IgD-negative memory B cell (primary cell): ENCODE measurements at regions not wholly inside any gene's neighbourhood (a gene's known extent, or its start where the extent isn't known, plus 50 kb on each side); places are given as distances from the start of the nearest gene placed in this dataset.
"Not testable (repeated sequence)": the region's sequence is repeated elsewhere in the genome, so short reads cannot be mapped to it uniquely, and the experiment has no call there.

Source experiments
- H3K27ac Mint-ChIP-seq, 3 donors: one replicate each; pipeline ENCODE4 v1.8.0; 2020 to 2022; ENCODE audit warnings: mild to moderate bottlenecking in 3 of 3, mixed read lengths in 3 of 3, moderate library complexity in 1 of 3
- H3K27me3 Mint-ChIP-seq: one replicate; pipeline ENCODE4 v1.8.0; 2021; ENCODE audit warnings: mixed read lengths
- H3K36me3 Mint-ChIP-seq: one replicate; pipeline ENCODE4 v1.8.0; 2020; ENCODE audit warnings: mild to moderate bottlenecking, mixed read lengths
- H3K4me1 Mint-ChIP-seq, 3 donors: one replicate each; pipeline ENCODE4 v1.8.0; 2020 to 2022; ENCODE audit warnings: mixed read lengths in 3 of 3, mild to moderate bottlenecking in 1 of 3
- H3K4me3 Mint-ChIP-seq, 4 donors: one replicate each; pipeline ENCODE4 v1.8.0; 2020 to 2022; ENCODE audit warnings: mild to moderate bottlenecking in 4 of 4, mixed read lengths in 4 of 4, moderate library complexity in 3 of 4
- H3K9me3 Mint-ChIP-seq, 3 donors: one replicate each; pipeline ENCODE4 v1.8.0; 2020 to 2021; ENCODE audit warnings: mixed read lengths in 3 of 3, mild to moderate bottlenecking in 1 of 3

DNA sequence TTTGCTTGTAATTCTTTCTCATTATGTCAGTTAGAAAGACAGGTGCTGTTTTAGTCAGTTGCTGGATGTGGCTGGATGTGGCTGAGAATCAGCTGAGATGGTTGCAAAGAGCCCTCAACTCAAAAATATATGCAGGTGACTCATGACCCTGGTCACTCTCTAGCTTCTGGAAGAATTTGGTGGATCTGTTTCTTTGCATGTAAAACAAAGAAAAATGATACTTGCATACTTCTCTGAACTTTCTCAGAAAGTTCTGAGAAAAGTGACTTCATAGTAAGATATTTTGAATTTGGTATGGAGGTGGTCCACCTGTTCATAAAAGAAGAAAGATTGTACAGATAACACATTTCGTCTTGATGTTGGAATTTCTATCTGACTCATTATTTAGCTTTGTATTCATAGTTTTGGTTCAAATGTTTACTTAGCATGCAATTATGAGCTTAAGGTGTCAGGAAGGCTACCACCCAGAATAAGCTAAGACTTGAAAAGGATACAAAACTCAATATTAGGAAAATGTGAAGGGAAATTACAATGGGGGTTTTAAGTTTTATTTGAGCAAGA is 163.2 kb upstream of the OLIG3 start:
- Mint-ChIP-seq H3K9me3 (peaks cover 0 to 20% (median 6%) of the 10 kb centered on the region in 3 donors), H3K27ac (no peak overlapping the region), H3K4me3 (no peak overlapping the region), H3K27me3 (peaks cover 2% of the 10 kb centered on the region), H3K36me3 (peaks cover 1% of the 10 kb centered on the region), H3K4me1 (no peaks in the 10 kb centered on the region)

GRCh38 chr6:137658287-137658686 is 164.1 kb upstream of the OLIG3 start:
- peaks cover 0 to 17% (median 6%) of the 10 kb centered on the region in 3 donors for H3K9me3 Mint-ChIP-seq
- no peak overlapping the region for H3K27ac Mint-ChIP-seq
- peaks cover 2% of the 10 kb centered on the region for H3K27me3 Mint-ChIP-seq
- H3K36me3 Mint-ChIP-seq = peaks cover 1% of the 10 kb centered on the region
- no peak overlapping the region for H3K4me3 Mint-ChIP-seq
- H3K4me1 Mint-ChIP-seq = no peaks in the 10 kb centered on the region

DNA sequence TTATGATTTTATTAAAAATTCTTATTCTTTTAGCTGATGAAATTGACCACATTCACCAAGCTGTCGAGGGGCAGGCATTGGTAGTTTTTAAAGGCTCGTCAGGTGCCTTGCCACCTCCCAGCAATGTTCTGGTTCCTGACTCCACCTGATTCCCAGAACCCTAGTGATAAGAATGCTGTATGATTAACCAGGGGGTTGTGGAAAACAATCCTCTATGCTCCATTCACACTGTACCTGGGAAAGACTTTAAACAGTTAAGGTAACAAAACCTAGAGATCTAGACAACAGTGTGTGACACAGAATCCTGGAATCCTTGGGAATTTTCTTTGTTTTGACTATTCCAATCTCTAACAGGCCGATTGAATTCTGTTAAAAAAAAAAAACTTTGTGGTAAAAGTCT is 165.7 kb upstream of the OLIG3 start:
- H3K27me3 Mint-ChIP-seq = no peaks in the 10 kb centered on the region
- H3K27ac Mint-ChIP-seq = no peak overlapping the region
- no peaks in the 10 kb centered on the region for H3K4me1 Mint-ChIP-seq
- peaks cover 0 to 11% (median 4%) of the 10 kb centered on the region in 3 donors for H3K9me3 Mint-ChIP-seq
- no peak overlapping the region for H3K4me3 Mint-ChIP-seq
- H3K36me3 Mint-ChIP-seq = peaks cover 1% of the 10 kb centered on the region

- peaks cover 0 to 11% (median 0%) of the 10 kb centered on the region in 3 donors for H3K9me3 Mint-ChIP-seq
- H3K27me3 Mint-ChIP-seq = no peaks in the 10 kb centered on the region
- peaks cover 1% of the 10 kb centered on the region for H3K36me3 Mint-ChIP-seq
- no peak overlapping the region for H3K4me3 Mint-ChIP-seq
- no peaks in the 10 kb centered on the region for H3K4me1 Mint-ChIP-seq
- no peak overlapping the region for H3K27ac Mint-ChIP-seq
These were observed 166.1 kb upstream of the OLIG3 start for GRCh38 chr6:137660296-137660731.

GRCh38 chr6:137661601-137662000 is 167.4 kb upstream of the OLIG3 start:
- Mint-ChIP-seq H3K4me3 (no peak overlapping the region), H3K27ac (no peak overlapping the region), H3K27me3 (no peaks in the 10 kb centered on the region), H3K4me1 (peaks cover 0 to 2% (median 2%) of the 10 kb centered on the region in 3 donors), H3K9me3 (peaks cover 0 to 9% (median 0%) of the 10 kb centered on the region in 3 donors), H3K36me3 (peaks cover 1% of the 10 kb centered on the region)

DNA sequence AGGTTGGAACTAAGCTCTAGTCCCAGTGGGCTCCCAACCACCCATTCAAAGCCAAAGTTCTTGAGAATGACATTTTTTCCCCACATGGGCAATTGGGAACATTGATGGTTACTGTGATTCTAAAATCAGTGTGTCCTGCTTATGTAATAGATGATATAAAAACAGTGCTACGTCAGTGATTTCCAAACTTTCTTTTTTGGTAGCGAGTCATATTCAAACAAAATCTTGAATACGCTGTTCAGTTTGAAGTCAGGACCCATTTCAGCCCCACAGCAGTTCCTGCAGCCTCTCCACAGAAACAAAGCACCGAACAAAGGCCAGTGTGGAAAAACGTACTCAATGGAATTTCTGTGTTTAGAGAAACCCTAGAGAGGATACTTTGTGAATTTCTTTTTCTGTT is 170.0 kb upstream of the OLIG3 start:
- Mint-ChIP-seq H3K4me3 (no peak overlapping the region), H3K4me1 (peaks cover 0 to 6% (median 2%) of the 10 kb centered on the region in 3 donors), H3K27me3 (no peaks in the 10 kb centered on the region), H3K27ac (no peak overlapping the region), H3K9me3 (no peaks in the 10 kb centered on the region), H3K36me3 (peaks cover 1% of the 10 kb centered on the region)

DNA sequence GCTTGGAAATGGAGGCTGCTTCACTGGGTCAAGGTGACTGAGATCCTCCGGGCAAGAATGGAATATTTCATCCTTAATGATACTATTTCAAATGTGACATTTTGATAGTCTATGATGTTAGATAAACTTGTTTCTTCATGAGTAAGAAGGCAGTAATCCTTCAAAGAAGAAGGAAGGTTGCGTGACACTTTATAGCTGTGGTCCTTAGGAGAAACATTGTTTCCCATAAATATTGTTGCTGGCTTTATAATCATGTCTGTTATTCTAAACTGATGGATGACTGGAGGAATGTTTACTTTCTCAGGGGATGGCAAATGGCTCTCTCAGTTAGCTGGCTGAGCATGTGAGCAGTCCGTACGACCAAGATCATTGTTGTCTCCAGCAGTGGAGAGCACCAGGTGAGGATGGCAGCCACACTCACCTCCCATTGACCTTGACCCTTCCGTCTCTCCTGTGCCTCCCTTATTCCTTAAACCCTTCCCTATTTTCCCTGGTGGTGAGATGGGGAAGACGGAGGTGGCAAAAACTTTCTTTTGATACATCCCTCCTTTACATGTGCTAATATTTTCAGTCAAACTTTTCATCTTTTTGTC is 171.2 kb upstream of the OLIG3 start:
- no peaks in the 10 kb centered on the region for H3K27me3 Mint-ChIP-seq
- H3K4me1 Mint-ChIP-seq = peaks cover 0 to 6% (median 2%) of the 10 kb centered on the region in 3 donors
- peaks cover 0 to 2% (median 1%) of the 10 kb centered on the region in 3 donors for H3K9me3 Mint-ChIP-seq
- H3K4me3 Mint-ChIP-seq = no peak overlapping the region
- H3K36me3 Mint-ChIP-seq = peaks cover 1% of the 10 kb centered on the region
- H3K27ac Mint-ChIP-seq = no peak overlapping the region

DNA sequence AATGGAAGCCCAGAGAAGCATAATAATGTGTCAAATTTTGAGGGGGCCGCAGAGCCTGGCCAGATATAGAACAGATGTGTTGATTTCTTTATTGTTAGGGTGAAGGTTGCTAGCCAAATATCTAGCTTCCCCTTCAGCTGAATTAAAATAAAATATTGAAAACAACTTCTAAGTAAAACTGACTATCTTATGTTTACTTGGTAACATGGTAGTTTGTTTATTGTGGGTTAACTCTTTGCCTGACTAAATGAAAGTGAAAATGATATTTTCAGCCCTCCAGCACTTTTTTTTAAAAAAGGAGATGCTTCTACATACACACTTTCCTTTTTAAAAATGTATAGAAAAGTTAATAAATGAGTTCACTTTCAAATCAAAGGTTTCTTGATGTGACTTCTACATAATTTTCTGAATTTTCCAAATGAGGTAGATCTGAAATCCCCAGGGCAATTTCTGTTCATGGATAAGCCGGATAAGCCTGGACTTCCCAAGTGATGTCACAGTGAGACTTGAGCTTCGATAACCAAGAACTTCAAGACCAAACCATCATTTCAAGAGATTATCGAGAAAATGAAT is 172.1 kb upstream of the OLIG3 start:
- H3K4me3 Mint-ChIP-seq = peak overlapping the region in 1 of 4 donors; percentile 24

DNA sequence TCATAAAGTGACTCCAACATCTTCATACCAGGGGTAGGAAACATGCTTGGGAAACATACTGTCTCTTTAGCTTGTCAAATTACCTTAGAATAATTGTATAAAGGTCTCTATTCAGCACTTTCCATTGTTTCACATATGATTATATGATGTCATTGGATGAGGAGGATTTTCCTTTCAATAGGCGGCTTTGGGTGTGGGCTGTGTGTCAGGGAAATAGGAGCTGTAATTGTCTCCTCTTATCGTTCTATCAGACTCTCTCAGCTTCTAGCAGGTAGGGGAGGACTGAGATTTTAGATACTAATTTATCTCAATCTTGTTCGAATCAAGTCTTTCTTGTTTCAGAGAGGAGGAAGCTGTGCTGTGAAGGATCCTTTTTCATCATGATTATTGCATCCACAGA is 179.4 kb upstream of the OLIG3 start:
- Mint-ChIP-seq H3K27ac (no peak overlapping the region), H3K4me1 (peaks cover 0 to 4% (median 0%) of the 10 kb centered on the region in 3 donors), H3K27me3 (peaks cover 7% of the 10 kb centered on the region), H3K36me3 (peaks cover 3% of the 10 kb centered on the region), H3K9me3 (peaks cover 0 to 7% (median 2%) of the 10 kb centered on the region in 3 donors), H3K4me3 (no peak overlapping the region)

More for the DNA sequence above, 172.1 kb upstream of the OLIG3 start:
- Mint-ChIP-seq H3K27me3 (peaks cover 1% of the 10 kb centered on the region), H3K9me3 (peaks cover 0 to 7% (median 2%) of the 10 kb centered on the region in 3 donors), H3K4me1 (peaks cover 0 to 6% (median 2%) of the 10 kb centered on the region in 3 donors), H3K27ac (no peak overlapping the region), H3K36me3 (peaks cover 4% of the 10 kb centered on the region)

- Mint-ChIP-seq H3K9me3 (no peaks in the 10 kb centered on the region), H3K27me3 (peaks cover 5% of the 10 kb centered on the region), H3K4me3 (no peak overlapping the region), H3K36me3 (no peaks in the 10 kb centered on the region), H3K27ac (no peak overlapping the region), H3K4me1 (peaks cover 0 to 5% (median 4%) of the 10 kb centered on the region in 3 donors)
These were observed 182.7 kb upstream of the OLIG3 start for GRCh38 chr6:137676888-137677287.

DNA sequence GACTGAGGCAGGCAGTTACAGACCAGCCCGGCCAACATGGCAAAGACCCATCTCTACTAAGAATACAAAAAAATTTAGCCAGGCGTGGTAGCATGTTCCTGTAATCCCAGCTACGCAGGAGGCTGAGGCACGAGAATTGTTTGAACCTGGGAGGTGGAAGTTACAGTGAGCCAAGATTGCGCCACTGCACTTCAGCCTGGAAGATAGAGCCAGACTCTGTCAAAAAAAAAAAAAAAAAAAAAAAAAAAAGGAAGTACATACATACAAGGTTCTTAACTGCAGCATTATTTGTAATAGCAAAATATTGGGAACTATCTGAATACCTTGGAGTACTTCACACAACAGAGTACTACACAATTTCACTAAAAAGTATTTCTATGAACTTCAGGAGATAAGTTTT is 183.5 kb upstream of the OLIG3 start:
- Mint-ChIP-seq H3K36me3 (no peaks in the 10 kb centered on the region), H3K9me3 (no peaks in the 10 kb centered on the region), H3K4me1 (peaks cover 0 to 5% (median 4%) of the 10 kb centered on the region in 3 donors), H3K27ac (no peak overlapping the region), H3K4me3 (no peak overlapping the region), H3K27me3 (peaks cover 5% of the 10 kb centered on the region)

- Mint-ChIP-seq H3K4me3 (no peak overlapping the region), H3K36me3 (no peaks in the 10 kb centered on the region), H3K27ac (no peak overlapping the region), H3K27me3 (no peaks in the 10 kb centered on the region), H3K4me1 (peaks cover 0 to 5% (median 4%) of the 10 kb centered on the region in 3 donors), H3K9me3 (peaks cover 0 to 2% (median 0%) of the 10 kb centered on the region in 3 donors)
These were observed 184.3 kb upstream of the OLIG3 start for GRCh38 chr6:137678451-137678850.

- Mint-ChIP-seq H3K4me1 (peaks cover 0 to 5% (median 4%) of the 10 kb centered on the region in 3 donors), H3K27me3 (no peaks in the 10 kb centered on the region), H3K27ac (no peak overlapping the region), H3K36me3 (no peaks in the 10 kb centered on the region), H3K9me3 (peaks cover 0 to 2% (median 0%) of the 10 kb centered on the region in 3 donors), H3K4me3 (no peak overlapping the region)
These were observed 186.2 kb upstream of the TNFAIP3 start for GRCh38 chr6:137680705-137681346.

DNA sequence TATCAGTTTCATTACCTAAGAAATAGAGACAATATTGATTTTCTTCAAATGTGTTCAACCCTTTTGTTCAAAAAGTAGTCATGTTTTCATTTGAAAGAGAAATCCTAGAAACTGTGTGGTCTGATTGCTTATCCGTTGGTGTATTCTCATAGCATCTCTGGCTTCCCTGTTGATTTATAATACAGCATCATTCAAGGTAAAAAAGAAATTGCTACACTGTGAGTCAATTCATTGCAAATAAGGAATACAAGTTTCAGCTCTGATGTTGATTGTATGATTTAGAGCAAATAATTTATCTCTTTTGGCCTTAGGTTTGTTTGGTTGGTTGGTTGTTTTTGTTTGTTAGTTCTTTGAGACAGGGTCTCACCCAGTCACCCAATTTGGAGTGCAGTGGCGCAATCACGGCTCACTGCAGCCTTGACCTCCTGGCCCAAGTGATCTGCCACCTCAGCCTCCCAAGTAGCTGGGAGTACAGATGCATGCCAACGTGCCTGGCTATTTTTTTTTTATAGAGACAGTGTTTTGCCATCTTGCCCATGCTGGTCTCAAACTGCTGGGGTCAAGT is 185.5 kb upstream of the TNFAIP3 start:
- H3K4me1 Mint-ChIP-seq = peaks cover 0 to 5% (median 4%) of the 10 kb centered on the region in 3 donors
- no peaks in the 10 kb centered on the region for H3K27me3 Mint-ChIP-seq
- no peak overlapping the region for H3K4me3 Mint-ChIP-seq

GRCh38 chr6:137682658-137683057 is 184.4 kb upstream of the TNFAIP3 start:
- not testable (repeated sequence) for H3K9me3 Mint-ChIP-seq, H3K4me3 Mint-ChIP-seq, H3K36me3 Mint-ChIP-seq, H3K27me3 Mint-ChIP-seq, H3K27ac Mint-ChIP-seq, H3K4me1 Mint-ChIP-seq

More for the DNA sequence above, 185.5 kb upstream of the TNFAIP3 start:
- Mint-ChIP-seq H3K27ac (no peak overlapping the region), H3K36me3 (no peaks in the 10 kb centered on the region), H3K9me3 (peaks cover 0 to 2% (median 0%) of the 10 kb centered on the region in 3 donors)
